GM12878 (cell line): ENCODE measurements at regions not wholly inside any gene's neighbourhood (a gene's known extent, or its start where the extent isn't known, plus 50 kb on each side); places are given as distances from the start of the nearest gene placed in this dataset.

ENCODE experiments used
- ATAC-seq: fragments of 200-7000 bp; cut with Tn5 transposase; 3 replicates; pipeline ENCODE4 v1.9.1; 2020; ENCODE audit warnings: mild to moderate bottlenecking, moderate library complexity
- BruUV-seq: library from RNA; stranded (reverse); fragments of 400-500 nt; replicated peaks from 2 replicates; lab custom pipeline; 2021; lab: Mats Ljungman, UMichigan
- CTCF ChIA-PET: fragments of 300-600 bp; sonication (Branson Sonifier 250); formaldehyde crosslinking; extraction: SDS; loops from one replicate; lab custom pipeline; 2021; ENCODE audit warnings: inconsistent platforms; lab: Yijun Ruan, JAX
- POLR2A ChIA-PET: fragments of 350-600 bp; formaldehyde crosslinking; extraction: SDS; loops from one replicate; lab custom pipeline; 2021; ENCODE audit warnings: inconsistent platforms; lab: Charles Lee
- RAD21 ChIA-PET: fragments of 300-600 bp; sonication (Branson Sonifier 250); formaldehyde crosslinking; loops from one replicate; lab custom pipeline; 2023; ENCODE audit warnings: antibody characterized with exemption; ENCODE audit not compliant: unreplicated experiment; lab: Charles Lee
- SMC1A ChIA-PET: fragments of 300-600 bp; sonication (Branson Sonifier 250); formaldehyde crosslinking; loops from one replicate; lab custom pipeline; 2023; ENCODE audit not compliant: unreplicated experiment, uncharacterized antibody; lab: Charles Lee
- DNase-seq: peaks from one replicate; pipeline ENCODE4 v3.0.0-alpha.2; 2011; ENCODE audit warnings: low read depth, low spot score
- FAIRE-seq: peaks from 3 replicates; lab custom pipeline; 2011; peaks lifted over from hg19 to GRCh38; lab: Jason Lieb, UNC
- H2AFZ ChIP-seq: 2 replicates; pipeline ENCODE4 v1.6.0; 2011; ENCODE audit warnings: low read depth, low read length, control low read depth; ENCODE audit not compliant: control insufficient read depth
- H3K27ac ChIP-seq: 2 replicates; pipeline ENCODE4 v1.5.1; 2011; ENCODE audit warnings: control low read depth; ENCODE audit not compliant: control insufficient read depth, insufficient read depth
- H3K27me3 ChIP-seq, 2 experiments: replicated peaks in 1 of 2; 2 replicates each; pipeline versions ENCODE4 v1.6.0 to v1.6.1; 2011; ENCODE audit warnings: low read length in 1 of 2; ENCODE audit not compliant: control insufficient read depth in 2 of 2, insufficient read depth in 2 of 2
- H3K36me3 ChIP-seq, 2 experiments: 2 replicates each; pipeline ENCODE4 v1.5.1; 2011; ENCODE audit warnings: low read length in 1 of 2; ENCODE audit not compliant: control insufficient read depth in 2 of 2, insufficient read depth in 2 of 2
- H3K4me1 ChIP-seq: 2 replicates; pipeline ENCODE4 v1.6.1; 2011; ENCODE audit warnings: mild to moderate bottlenecking, low read length, moderate library complexity, mixed read lengths; ENCODE audit not compliant: control insufficient read depth, insufficient read depth
- H3K4me2 ChIP-seq: 2 replicates; pipeline ENCODE4 v1.6.0; 2011; ENCODE audit warnings: control low read depth; ENCODE audit not compliant: control insufficient read depth, insufficient read depth
- H3K4me3 ChIP-seq: fragments of 200-600 bp; sonication (generic); 2 replicates; pipeline ENCODE4 v1.5.1; 2016
- H3K79me2 ChIP-seq: 2 replicates; pipeline ENCODE4 v1.6.0; 2011; ENCODE audit warnings: low read length; ENCODE audit not compliant: control insufficient read depth, insufficient read depth
- H3K9ac ChIP-seq: 2 replicates; pipeline ENCODE4 v1.8.0; 2011; ENCODE audit warnings: low read length, control low read depth, mixed read lengths; ENCODE audit not compliant: control insufficient read depth, insufficient read depth
- H3K9me3 ChIP-seq: replicated peaks from 3 replicates; pipeline ENCODE4 v1.5.1; 2011; ENCODE audit warnings: mild to moderate bottlenecking, low read length; ENCODE audit not compliant: control insufficient read depth, insufficient read depth
- H4K20me1 ChIP-seq: 2 replicates; pipeline ENCODE4 v1.6.0; 2011; ENCODE audit not compliant: control insufficient read depth, insufficient read depth
- BCL11A ChIP-seq: IDR thresholded peaks from 2 replicates; pipeline ENCODE4 v1.6.1; 2011; ENCODE audit warnings: low read depth, low read length
- CEBPB ChIP-seq, 2 experiments: fragments of 150-350 bp in 1 of 2; IDR thresholded peaks; 2 replicates each; pipeline ENCODE4 v1.6.1; 2012 to 2014; ENCODE audit warnings: low read depth in 2 of 2, low read length in 2 of 2, borderline replicate concordance in 1 of 2, inconsistent platforms in 1 of 2
- EP300 ChIP-seq, 2 experiments: fragments of 150-350 bp in 1 of 2; IDR thresholded peaks; 2 replicates each; pipeline ENCODE4 v1.6.1; 2011 to 2012; ENCODE audit warnings: low read depth in 2 of 2, low read length in 2 of 2, borderline replicate concordance in 1 of 2, improper control_type of control experiment in 1 of 2, inconsistent platforms in 1 of 2; ENCODE audit not compliant: control insufficient read depth in 1 of 2
- IKZF1 ChIP-seq: fragments of 450-650 bp; conservative IDR thresholded peaks from 2 replicates; pipeline ENCODE4 v1.6.1; 2017; ENCODE audit warnings: antibody characterized with exemption, mild to moderate bottlenecking
- KLF5 ChIP-seq: fragments of 450-650 bp; IDR thresholded peaks from 2 replicates; pipeline ENCODE4 v1.6.1; 2014; ENCODE audit warnings: mild to moderate bottlenecking; ENCODE audit not compliant: partially characterized antibody
- MEF2B ChIP-seq: fragments of 450-650 bp; IDR thresholded peaks from 2 replicates; pipeline ENCODE4 v1.6.1; 2018; ENCODE audit warnings: mild to moderate bottlenecking, moderate library complexity; ENCODE audit not compliant: partially characterized antibody, poor library complexity, severe bottlenecking
- MYC ChIP-seq: IDR thresholded peaks from 2 replicates; pipeline ENCODE4 v1.6.1; 2011; ENCODE audit warnings: mild to moderate bottlenecking, low read length, moderate library complexity, inconsistent platforms; ENCODE audit not compliant: insufficient read depth, insufficient replicate concordance, insufficient read length, severe bottlenecking
- RFX5 ChIP-seq: IDR thresholded peaks from 2 replicates; pipeline ENCODE4 v1.6.1; 2011; ENCODE audit warnings: low read depth, low read length, improper control_type of control experiment
- SUZ12 ChIP-seq: fragments of 200-600 bp; sonication (generic); IDR thresholded peaks from one replicate; pipeline ENCODE4 v1.6.1; 2018; ENCODE audit warnings: antibody characterized with exemption, mild to moderate bottlenecking; ENCODE audit not compliant: unreplicated experiment
- TARDBP ChIP-seq: IDR thresholded peaks from 2 replicates; pipeline ENCODE4 v1.6.1; 2016; ENCODE audit warnings: borderline replicate concordance
- ZNF217 ChIP-seq: fragments of 450-650 bp; IDR thresholded peaks from 2 replicates; pipeline ENCODE4 v1.6.1; 2017; ENCODE audit warnings: antibody characterized with exemption, mild to moderate bottlenecking
- WGBS: methylation state at CpG from one replicate; pipeline ENCODE4 v1.1.6; 2016; ENCODE audit warnings: low lambda C conversion rate; ENCODE audit not compliant: insufficient replicate concordance, insufficient coverage; ENCODE audit errors: missing lambda C conversion rate; 5-methylcytosine and 5-hydroxymethylcytosine counted together
- in situ Hi-C: fragments of 300-500 bp; cut with MboI; formaldehyde crosslinking; loops from 9 replicates; pipeline ENCODE4 v1.14.3; 2018; ENCODE audit warnings: mixed read lengths
- intact Hi-C: fragments of 100-400 bp; cut with micrococcal nuclease; formaldehyde crosslinking; loops from one replicate; pipeline ENCODE4 v1.14.2; 2022; ENCODE audit not compliant: unreplicated experiment
- TF ChIP-seq, protein P1 (sequence below): IDR thresholded peaks from 2 replicates; pipeline ENCODE4 v1.6.1; 2012; ENCODE audit warnings: low read length, inconsistent platforms
- TF ChIP-seq, protein P2 (sequence below), 3 experiments: IDR thresholded peaks in 2 of 3; conservative IDR thresholded peaks in 1 of 3; 2 replicates each; pipeline ENCODE4 v1.5.1; 2011; ENCODE audit warnings: low read depth in 3 of 3, low read length in 3 of 3, mild to moderate bottlenecking in 3 of 3, control low read depth in 2 of 3, moderate library complexity in 2 of 3, inconsistent platforms in 1 of 3, mixed read lengths in 1 of 3; ENCODE audit not compliant: control insufficient read depth in 2 of 3, insufficient read depth in 1 of 3; ENCODE audit errors: extremely low read depth in 1 of 3

DNA sequence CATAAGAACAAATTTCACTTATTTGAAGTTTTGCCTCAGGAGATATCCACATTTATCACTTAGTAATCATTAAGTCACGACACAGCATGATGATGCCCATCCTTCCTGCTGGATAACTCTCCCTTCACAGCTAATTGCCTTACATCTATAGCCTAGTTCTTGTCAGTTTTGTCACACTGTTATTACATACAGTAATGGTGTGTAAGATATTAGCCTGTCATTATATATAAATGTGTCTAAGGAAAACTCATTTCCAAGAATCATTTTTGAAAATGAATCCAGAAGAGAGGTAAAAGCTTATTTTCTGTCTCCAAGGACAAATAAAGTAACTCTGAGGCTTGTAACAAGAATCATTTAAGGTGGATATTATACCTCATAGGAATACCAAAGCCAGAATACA is 193.2 kb upstream of the ARID2 start:
- ChIA-PET RAD21 (no interaction called here), POLR2A (no interaction called here), SMC1A (no interaction called here), CTCF (no interaction called here)
- Histone ChIP-seq H3K9me3 (no peaks in the 10 kb centered on the region), H2AFZ (no peak overlapping the region), H3K27me3 (no peaks in the 10 kb centered on the region), H3K4me3 (no peak overlapping the region), H4K20me1 (no peaks in the 10 kb centered on the region), H3K9ac (no peak overlapping the region), H3K36me3 (no peaks in the 10 kb centered on the region), H3K4me2 (no peak overlapping the region), H3K79me2 (no peaks in the 10 kb centered on the region), H3K4me1 (no peaks in the 10 kb centered on the region), H3K27ac (no peak overlapping the region)
- no TSS peak for BruUV-seq
- DNase-seq: no peak
- TF ChIP-seq TARDBP (no peak), RFX5 (no peak), KLF5 (no peak)
- WGBS: 0% methylated on average over 1 of the region's 1 CpG
- in situ Hi-C loops (no loop called here), intact Hi-C loops (no loop called here)
- no peak for FAIRE-seq
- no peak for ATAC-seq

- Histone ChIP-seq H3K9ac (no peak overlapping the region), H3K4me2 (no peak overlapping the region), H2AFZ (no peak overlapping the region), H3K27ac (no peak overlapping the region), H4K20me1 (no peaks in the 10 kb centered on the region), H3K79me2 (no peaks in the 10 kb centered on the region), H3K27me3 (no peaks in the 10 kb centered on the region), H3K4me3 (no peak overlapping the region), H3K36me3 (no peaks in the 10 kb centered on the region), H3K9me3 (no peaks in the 10 kb centered on the region), H3K4me1 (no peaks in the 10 kb centered on the region)
- 92% methylated on average over 1 of the region's 1 CpG for WGBS
- FAIRE-seq (no peak), DNase-seq (no peak), ATAC-seq (no peak)
- ChIA-PET CTCF (interaction anchor here (0.6 to 2.4 kb wide), 4 partner anchors 29 to 357 kb away, joined by 3 to 13 read pairs (median 7); no protein-coding TSS in a partner anchor), POLR2A (no interaction called here), RAD21 (interaction anchor here (0.8 to 1.0 kb wide), 2 partner anchors 111 to 370 kb away, joined by 3 to 4 read pairs; no protein-coding TSS in a partner anchor), SMC1A (interaction anchor here (1.1 kb wide), 1 partner anchor 12 kb away, joined by 3 read pairs; no protein-coding TSS in a partner anchor)
- intact Hi-C loops: loop anchor here (5.0 to 10.0 kb wide), 4 partner anchors 126 to 452 kb away; partner anchors contain the start of gene SCAF11
- in situ Hi-C loops: no loop called here
- BruUV-seq: no TSS peak
- TF ChIP-seq, protein P1, sequence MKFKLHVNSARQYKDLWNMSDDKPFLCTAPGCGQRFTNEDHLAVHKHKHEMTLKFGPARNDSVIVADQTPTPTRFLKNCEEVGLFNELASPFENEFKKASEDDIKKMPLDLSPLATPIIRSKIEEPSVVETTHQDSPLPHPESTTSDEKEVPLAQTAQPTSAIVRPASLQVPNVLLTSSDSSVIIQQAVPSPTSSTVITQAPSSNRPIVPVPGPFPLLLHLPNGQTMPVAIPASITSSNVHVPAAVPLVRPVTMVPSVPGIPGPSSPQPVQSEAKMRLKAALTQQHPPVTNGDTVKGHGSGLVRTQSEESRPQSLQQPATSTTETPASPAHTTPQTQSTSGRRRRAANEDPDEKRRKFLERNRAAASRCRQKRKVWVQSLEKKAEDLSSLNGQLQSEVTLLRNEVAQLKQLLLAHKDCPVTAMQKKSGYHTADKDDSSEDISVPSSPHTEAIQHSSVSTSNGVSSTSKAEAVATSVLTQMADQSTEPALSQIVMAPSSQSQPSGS: no peak
- TF ChIP-seq SUZ12 (no peak), CEBPB (IDR thresholded peaks at IDR 0.05; ENCODE audit: borderline replicate concordance in 1 of 2, low read depth in 2 of 2, low read length in 2 of 2) (no peak), EP300 (IDR thresholded peaks at IDR 0.05; ENCODE audit: borderline replicate concordance in 1 of 2, control insufficient read depth in 1 of 2, low read depth in 2 of 2, low read length in 2 of 2) (no peak), MYC (no peak), MEF2B (no peak), IKZF1 (no peak), BCL11A (no peak), ZNF217 (no peak)
- TF ChIP-seq, protein P2, sequence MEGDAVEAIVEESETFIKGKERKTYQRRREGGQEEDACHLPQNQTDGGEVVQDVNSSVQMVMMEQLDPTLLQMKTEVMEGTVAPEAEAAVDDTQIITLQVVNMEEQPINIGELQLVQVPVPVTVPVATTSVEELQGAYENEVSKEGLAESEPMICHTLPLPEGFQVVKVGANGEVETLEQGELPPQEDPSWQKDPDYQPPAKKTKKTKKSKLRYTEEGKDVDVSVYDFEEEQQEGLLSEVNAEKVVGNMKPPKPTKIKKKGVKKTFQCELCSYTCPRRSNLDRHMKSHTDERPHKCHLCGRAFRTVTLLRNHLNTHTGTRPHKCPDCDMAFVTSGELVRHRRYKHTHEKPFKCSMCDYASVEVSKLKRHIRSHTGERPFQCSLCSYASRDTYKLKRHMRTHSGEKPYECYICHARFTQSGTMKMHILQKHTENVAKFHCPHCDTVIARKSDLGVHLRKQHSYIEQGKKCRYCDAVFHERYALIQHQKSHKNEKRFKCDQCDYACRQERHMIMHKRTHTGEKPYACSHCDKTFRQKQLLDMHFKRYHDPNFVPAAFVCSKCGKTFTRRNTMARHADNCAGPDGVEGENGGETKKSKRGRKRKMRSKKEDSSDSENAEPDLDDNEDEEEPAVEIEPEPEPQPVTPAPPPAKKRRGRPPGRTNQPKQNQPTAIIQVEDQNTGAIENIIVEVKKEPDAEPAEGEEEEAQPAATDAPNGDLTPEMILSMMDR (IDR thresholded peaks at IDR 0.05 in 2 of 3, conservative IDR thresholded peaks at IDR 0.05 in 1 of 3; ENCODE audit: control insufficient read depth in 2 of 3, extremely low read depth in 1 of 3, insufficient read depth in 1 of 3, low read depth in 3 of 3, low read length in 3 of 3): no peak
Observed at GRCh38 chr12:45540661-45541341, 188.7 kb upstream of the ARID2 start.
